ENCODE measurements at regions not wholly inside any gene's neighbourhood (a gene's known extent, or its start where the extent isn't known, plus 50 kb on each side); places are given as distances from the start of the nearest gene placed in this dataset.

GRCh38 chr17:77750427-77751043 lies 208.0 kb upstream of the TNRC6C start:
- Histone ChIP-seq H3K79me2 (ENCODE audit: control insufficient read depth in 1 of 2, insufficient read depth in 2 of 2, low read length in 2 of 2) (no peaks in the 10 kb centered on the region), H3K9me3 (ENCODE audit: insufficient read depth in 2 of 2, low read depth in 1 of 2, low read length in 1 of 2) (peaks cover 3 to 6% of the 10 kb centered on the region in 2 experiments; a peak in 1 of 4 replicates), H3K9ac (replicated peaks in 1 of 4; ENCODE audit: extremely low read depth in 1 of 4, low read depth in 3 of 4, low read length in 3 of 4) (no peak overlapping the region), H2BK12ac (ENCODE audit: low read depth, low read length) (no peak overlapping the region), H4K5ac (ENCODE audit: insufficient read length, low read depth, low read length) (no peak overlapping the region), H3K4me2 (ENCODE audit: insufficient read depth in 1 of 2, low read depth in 2 of 2, low read length in 2 of 2) (no peak overlapping the region), H3K36me3 (ENCODE audit: control insufficient read depth in 2 of 4, insufficient read depth in 4 of 4, low read length in 3 of 4) (no peaks in the 10 kb centered on the region), H3K4ac (replicated peaks; ENCODE audit: insufficient read length, low read depth, low read length) (no peak overlapping the region), H2BK5ac (ENCODE audit: low read depth, low read length) (no peak overlapping the region), H4K20me1 (replicated peaks in 1 of 2; ENCODE audit: control insufficient read depth in 1 of 2, insufficient read depth in 2 of 2, low read length in 2 of 2) (no peaks in the 10 kb centered on the region), H3K27ac (ENCODE audit: low read depth, low read length) (no peak overlapping the region), H2BK120ac (replicated peaks; ENCODE audit: low read depth, low read length) (no peak overlapping the region), H3K23me2 (ENCODE audit: low read depth, low read length) (no peaks in the 10 kb centered on the region), H4K8ac (ENCODE audit: extremely low read depth, insufficient read depth, low read length) (no peak overlapping the region), H2BK15ac (ENCODE audit: low read length) (no peak overlapping the region), H4K91ac (replicated peaks; ENCODE audit: insufficient read length, low read length) (no peak overlapping the region), H2AFZ (ENCODE audit: low read length) (no peak overlapping the region), H3K56ac (replicated peaks; ENCODE audit: insufficient read length, low read depth, low read length) (no peak overlapping the region), H3K18ac (ENCODE audit: extremely low read depth, low read length) (no peak overlapping the region), H3K27me3 (replicated peaks in 1 of 4; ENCODE audit: control insufficient read depth in 3 of 4, extremely low read depth in 1 of 4, insufficient read depth in 3 of 4, low read length in 3 of 4) (peaks cover 0 to 4% (median 0%) of the 10 kb centered on the region in 4 experiments; a peak in 1 of 7 replicates), H3K14ac (ENCODE audit: insufficient read length) (no peak overlapping the region), H2BK20ac (ENCODE audit: low read length) (no peak overlapping the region), H3K4me1 (replicated peaks in 1 of 4; ENCODE audit: control insufficient read depth in 3 of 4, insufficient read depth in 4 of 4, low read length in 3 of 4) (peaks cover 0 to 21% (median 0%) of the 10 kb centered on the region in 4 experiments; a peak in 4 of 7 replicates), H3K4me3 (ENCODE audit: extremely low read depth in 1 of 4, insufficient read depth in 2 of 4, low read depth in 3 of 4, low read length in 4 of 4) (no peak overlapping the region), H3K79me1 (ENCODE audit: low read depth, low read length) (no peaks in the 10 kb centered on the region), H3K23ac (ENCODE audit: insufficient read length) (no peak overlapping the region), H2AK5ac (ENCODE audit: low read depth, low read length) (no peak overlapping the region)
- TF ChIP-seq KDM5A (IDR thresholded peaks at IDR 0.05; ENCODE audit: low read length): no peak
- TF ChIP-seq KDM1A (IDR thresholded peaks at IDR 0.05; ENCODE audit: borderline replicate concordance, low read length): peak; percentile 79; the same call in 1 of the 2 replicates
- ChIA-PET CTCF (ENCODE audit: partially characterized antibody) (interaction anchor here (0.9 to 1.1 kb wide), 2 partner anchors 9 to 257 kb away, joined by 3 to 4 read pairs; no protein-coding TSS in a partner anchor), POLR2A (ENCODE audit: partially characterized antibody) (interaction anchor here (2.6 kb wide), 1 partner anchor 208 kb away, joined by 5 read pairs; the partner anchor contains the start of gene TNRC6C)
- 84% methylated on average over 5 of the region's 5 CpGs; no CpG with 5 or more reads in 1 of the 2 experiments for WGBS, 2 experiments (ENCODE audit: extremely low coverage in 1 of 2, insufficient coverage in 1 of 2, insufficient read length in 1 of 2, insufficient replicate concordance in 2 of 2, low coverage in 1 of 2, low lambda C conversion rate in 2 of 2, missing lambda C conversion rate in 1 of 2)
- FAIRE-seq (no peak), DNase-seq (ENCODE audit: low read depth in 1 of 2, low spot score in 2 of 2) (no peak)
